ENCODE measurements at regions not wholly inside any gene's neighbourhood (a gene's known extent, or its start where the extent isn't known, plus 50 kb on each side); places are given as distances from the start of the nearest gene placed in this dataset.

DNA sequence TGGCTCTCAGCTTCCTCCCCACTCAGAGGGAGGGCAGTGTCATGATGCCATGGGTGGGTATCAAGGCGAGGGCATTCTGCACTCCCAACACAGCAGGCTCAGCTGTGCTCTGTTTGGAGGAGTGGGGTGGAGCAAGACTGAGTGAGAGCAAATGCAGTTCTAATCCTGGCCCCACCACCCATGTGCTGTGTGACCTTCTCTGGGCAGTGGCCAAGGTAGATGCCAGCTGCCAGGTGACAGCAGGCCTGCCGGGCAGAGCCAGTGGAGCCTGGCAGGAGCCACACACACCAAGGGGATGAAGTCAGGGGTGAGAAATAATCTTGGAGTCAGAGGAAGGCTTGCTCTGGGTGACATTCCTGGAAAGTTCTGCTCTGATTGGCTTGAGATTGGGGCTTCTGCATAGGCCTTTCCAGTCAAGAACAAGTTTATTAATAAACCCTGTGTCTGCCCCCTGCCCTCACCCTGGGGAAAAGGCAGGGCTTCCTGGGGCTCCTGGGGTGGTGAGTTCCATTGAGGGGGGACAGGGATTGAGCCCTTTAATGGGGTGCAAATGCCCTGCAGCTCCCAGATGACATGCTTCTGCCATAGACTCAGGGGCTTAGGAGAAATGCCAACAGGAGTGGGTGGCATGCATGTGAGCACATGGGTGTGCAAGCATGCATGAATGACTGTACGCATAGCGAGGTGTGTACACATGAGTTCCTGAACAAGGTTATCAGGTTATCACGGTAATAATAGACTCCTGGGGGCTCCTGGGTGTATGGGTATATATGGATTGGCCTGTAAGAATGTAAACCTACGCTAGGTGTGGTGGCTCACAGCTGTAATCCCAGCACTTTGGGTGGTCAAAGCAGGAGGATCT, 134.2 kb downstream of the MRPL14 start:
- TF ChIP-seq RCOR1 (conservative IDR thresholded peaks at IDR 0.05; ENCODE audit: low read depth, low read length), result no peak
- TF ChIP-seq CREB1 (IDR thresholded peaks at IDR 0.05; ENCODE audit: low read depth), result no peak
- no peak for TF ChIP-seq POLR2A (IDR thresholded peaks at IDR 0.05; ENCODE audit: low read depth, low read length)
- TF ChIP-seq, protein P1, sequence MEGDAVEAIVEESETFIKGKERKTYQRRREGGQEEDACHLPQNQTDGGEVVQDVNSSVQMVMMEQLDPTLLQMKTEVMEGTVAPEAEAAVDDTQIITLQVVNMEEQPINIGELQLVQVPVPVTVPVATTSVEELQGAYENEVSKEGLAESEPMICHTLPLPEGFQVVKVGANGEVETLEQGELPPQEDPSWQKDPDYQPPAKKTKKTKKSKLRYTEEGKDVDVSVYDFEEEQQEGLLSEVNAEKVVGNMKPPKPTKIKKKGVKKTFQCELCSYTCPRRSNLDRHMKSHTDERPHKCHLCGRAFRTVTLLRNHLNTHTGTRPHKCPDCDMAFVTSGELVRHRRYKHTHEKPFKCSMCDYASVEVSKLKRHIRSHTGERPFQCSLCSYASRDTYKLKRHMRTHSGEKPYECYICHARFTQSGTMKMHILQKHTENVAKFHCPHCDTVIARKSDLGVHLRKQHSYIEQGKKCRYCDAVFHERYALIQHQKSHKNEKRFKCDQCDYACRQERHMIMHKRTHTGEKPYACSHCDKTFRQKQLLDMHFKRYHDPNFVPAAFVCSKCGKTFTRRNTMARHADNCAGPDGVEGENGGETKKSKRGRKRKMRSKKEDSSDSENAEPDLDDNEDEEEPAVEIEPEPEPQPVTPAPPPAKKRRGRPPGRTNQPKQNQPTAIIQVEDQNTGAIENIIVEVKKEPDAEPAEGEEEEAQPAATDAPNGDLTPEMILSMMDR (IDR thresholded peaks at IDR 0.05 in 2 of 3, conservative IDR thresholded peaks at IDR 0.05 in 1 of 3; ENCODE audit: control insufficient read depth in 2 of 3, extremely low read depth in 1 of 3, insufficient read depth in 1 of 3, low read depth in 3 of 3, low read length in 3 of 3), result no peak
- no peak for TF ChIP-seq FOS (IDR thresholded peaks at IDR 0.05; ENCODE audit: borderline replicate concordance, extremely low read depth, insufficient read length)
- TF ChIP-seq EZH2 (IDR thresholded peaks at IDR 0.05; ENCODE audit: borderline replicate concordance, control insufficient read depth, low read depth, low read length), result no peak
- TF ChIP-seq, protein P2, sequence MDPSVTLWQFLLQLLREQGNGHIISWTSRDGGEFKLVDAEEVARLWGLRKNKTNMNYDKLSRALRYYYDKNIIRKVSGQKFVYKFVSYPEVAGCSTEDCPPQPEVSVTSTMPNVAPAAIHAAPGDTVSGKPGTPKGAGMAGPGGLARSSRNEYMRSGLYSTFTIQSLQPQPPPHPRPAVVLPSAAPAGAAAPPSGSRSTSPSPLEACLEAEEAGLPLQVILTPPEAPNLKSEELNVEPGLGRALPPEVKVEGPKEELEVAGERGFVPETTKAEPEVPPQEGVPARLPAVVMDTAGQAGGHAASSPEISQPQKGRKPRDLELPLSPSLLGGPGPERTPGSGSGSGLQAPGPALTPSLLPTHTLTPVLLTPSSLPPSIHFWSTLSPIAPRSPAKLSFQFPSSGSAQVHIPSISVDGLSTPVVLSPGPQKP (IDR thresholded peaks at IDR 0.05; ENCODE audit: low read depth, low read length), result no peak
- no peak for TF ChIP-seq SRF (IDR thresholded peaks at IDR 0.05; ENCODE audit: low read depth in 2 of 2, low read length in 2 of 2)
